Karpas-422 (cell line): ENCODE measurements at regions not wholly inside any gene's neighbourhood (a gene's known extent, or its start where the extent isn't known, plus 50 kb on each side); places are given as distances from the start of the nearest gene placed in this dataset.

Source experiments
- DNase-seq: peaks from one replicate; pipeline ENCODE4 v3.0.0-alpha.2; 2015
- H2AFZ ChIP-seq: fragments of 200-600 bp; sonication (generic); 2 replicates; pipeline ENCODE4 v1.6.1; 2014; ENCODE audit warnings: antibody characterized with exemption, low read length, mixed read lengths
- H3K27ac ChIP-seq: fragments of 200-600 bp; sonication (generic); 2 replicates; pipeline ENCODE4 v1.5.1; 2014; ENCODE audit warnings: mild to moderate bottlenecking, low read length, moderate library complexity
- H3K27me3 ChIP-seq: fragments of 200-600 bp; sonication (generic); 2 replicates; pipeline ENCODE4 v1.6.1; 2014; ENCODE audit warnings: low read length, mixed read lengths
- H3K36me3 ChIP-seq: fragments of 200-600 bp; sonication (generic); 2 replicates; pipeline ENCODE4 v1.6.1; 2014; ENCODE audit warnings: low read length, mixed read lengths; ENCODE audit not compliant: insufficient read depth
- H3K4me1 ChIP-seq: fragments of 200-600 bp; sonication (generic); 2 replicates; pipeline ENCODE4 v1.6.1; 2014; ENCODE audit warnings: mild to moderate bottlenecking, low read length, mixed read lengths
- H3K4me2 ChIP-seq: fragments of 200-600 bp; sonication (generic); 2 replicates; pipeline ENCODE4 v1.6.1; 2014; ENCODE audit warnings: low read length, low read depth, mild to moderate bottlenecking; ENCODE audit not compliant: poor library complexity, severe bottlenecking
- H3K4me3 ChIP-seq: fragments of 200-600 bp; sonication (generic); 2 replicates; pipeline ENCODE4 v1.5.1; 2014; ENCODE audit warnings: mild to moderate bottlenecking, antibody characterized with exemption, low read length, mixed read lengths
- H3K79me2 ChIP-seq: fragments of 200-600 bp; sonication (generic); 2 replicates; pipeline ENCODE4 v1.6.1; 2014; ENCODE audit warnings: mild to moderate bottlenecking, low read length, mixed read lengths
- H3K9ac ChIP-seq: fragments of 200-600 bp; sonication (generic); 2 replicates; pipeline ENCODE4 v1.6.0; 2014; ENCODE audit warnings: low read length
- H3K9me2 ChIP-seq: fragments of 200-600 bp; sonication (generic), shearing (Covaris generic); replicated peaks from 2 replicates; pipeline ENCODE4 v1.6.0; 2014; ENCODE audit warnings: mild to moderate bottlenecking, low read length, moderate library complexity; ENCODE audit not compliant: insufficient read depth
- H3K9me3 ChIP-seq: fragments of 300-700, 200-600 bp; sonication (generic); 2 replicates; pipeline ENCODE4 v1.6.1; 2014; ENCODE audit warnings: low read length, mixed read lengths
- H4K20me1 ChIP-seq: fragments of 200-600 bp; sonication (generic); 2 replicates; pipeline ENCODE4 v1.6.1; 2014; ENCODE audit warnings: mild to moderate bottlenecking, antibody characterized with exemption, low read length, low read depth; ENCODE audit not compliant: insufficient read depth

DNA sequence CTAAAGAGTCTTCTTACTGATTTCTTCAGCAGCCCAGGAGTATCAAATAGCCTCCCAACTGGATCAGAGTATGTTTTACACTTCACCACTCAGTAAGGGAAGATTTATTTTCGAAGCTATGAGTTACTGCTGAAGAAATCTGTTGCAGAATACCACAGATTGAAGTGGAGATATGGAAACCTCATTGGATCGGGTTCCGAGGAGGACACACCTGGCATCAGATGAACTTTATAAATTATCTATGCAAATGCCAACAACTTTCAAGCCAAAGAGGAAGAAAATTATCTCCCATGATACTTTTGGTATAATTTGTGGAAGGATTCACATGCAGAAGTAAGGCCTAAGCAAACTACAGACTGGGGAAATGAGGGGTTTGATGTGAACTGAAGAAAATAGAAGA, 515.9 kb upstream of the NDST4 start:
- Histone ChIP-seq H3K27ac (no peak overlapping the region), H3K36me3 (no peaks in the 10 kb centered on the region), H3K9me3 (no peaks in the 10 kb centered on the region), H3K27me3 (no peaks in the 10 kb centered on the region), H3K9me2 (no peaks in the 10 kb centered on the region), H3K9ac (no peak overlapping the region), H4K20me1 (no peaks in the 10 kb centered on the region), H3K4me1 (no peaks in the 10 kb centered on the region), H3K4me3 (no peak overlapping the region), H3K4me2 (no peak overlapping the region), H2AFZ (0 out of 2 replicates have a peak overlapping the region, but pooled peaks have one; percentile 40), H3K79me2 (no peaks in the 10 kb centered on the region)
- no peak for DNase-seq

GRCh38 chr4:115609631-115610030, 496.2 kb upstream of the NDST4 start:
- Histone ChIP-seq H2AFZ (no peak overlapping the region), H3K9ac (no peak overlapping the region), H3K4me2 (no peak overlapping the region), H3K9me2 (no peaks in the 10 kb centered on the region), H3K27ac (no peak overlapping the region), H3K4me3 (no peak overlapping the region), H3K27me3 (no peaks in the 10 kb centered on the region), H3K79me2 (no peaks in the 10 kb centered on the region), H3K9me3 (no peaks in the 10 kb centered on the region), H4K20me1 (no peaks in the 10 kb centered on the region), H3K36me3 (no peaks in the 10 kb centered on the region), H3K4me1 (no peaks in the 10 kb centered on the region)
- no peak for DNase-seq

GRCh38 chr4:115607311-115607710, 493.9 kb upstream of the NDST4 start:
- Histone ChIP-seq H2AFZ (no peak overlapping the region), H3K9ac (no peak overlapping the region), H3K27ac (no peak overlapping the region), H3K4me2 (no peak overlapping the region), H3K4me3 (no peak overlapping the region), H4K20me1 (no peaks in the 10 kb centered on the region), H3K9me2 (peaks cover 4% of the 10 kb centered on the region; the same call in 1 of the 2 replicates), H3K9me3 (no peaks in the 10 kb centered on the region), H3K36me3 (no peaks in the 10 kb centered on the region), H3K27me3 (no peaks in the 10 kb centered on the region), H3K4me1 (no peaks in the 10 kb centered on the region), H3K79me2 (no peaks in the 10 kb centered on the region)
- no peak for DNase-seq

- no peak for DNase-seq
These were observed 483.0 kb upstream of the NDST4 start for GRCh38 chr4:115596265-115597001.

GRCh38 chr4:115580901-115581300, 467.5 kb upstream of the NDST4 start:
- Histone ChIP-seq H3K36me3 (no peaks in the 10 kb centered on the region), H3K9me2 (no peaks in the 10 kb centered on the region), H3K27ac (no peak overlapping the region)

More at GRCh38 chr4:115596265-115597001, 483.0 kb upstream of the NDST4 start:
- Histone ChIP-seq H3K36me3 (no peaks in the 10 kb centered on the region), H3K4me1 (no peaks in the 10 kb centered on the region), H4K20me1 (no peaks in the 10 kb centered on the region), H3K9me2 (no peaks in the 10 kb centered on the region), H2AFZ (no peak overlapping the region), H3K79me2 (no peaks in the 10 kb centered on the region), H3K4me3 (no peak overlapping the region), H3K4me2 (no peak overlapping the region), H3K9ac (no peak overlapping the region), H3K9me3 (no peaks in the 10 kb centered on the region), H3K27me3 (no peaks in the 10 kb centered on the region), H3K27ac (no peak overlapping the region)

DNA sequence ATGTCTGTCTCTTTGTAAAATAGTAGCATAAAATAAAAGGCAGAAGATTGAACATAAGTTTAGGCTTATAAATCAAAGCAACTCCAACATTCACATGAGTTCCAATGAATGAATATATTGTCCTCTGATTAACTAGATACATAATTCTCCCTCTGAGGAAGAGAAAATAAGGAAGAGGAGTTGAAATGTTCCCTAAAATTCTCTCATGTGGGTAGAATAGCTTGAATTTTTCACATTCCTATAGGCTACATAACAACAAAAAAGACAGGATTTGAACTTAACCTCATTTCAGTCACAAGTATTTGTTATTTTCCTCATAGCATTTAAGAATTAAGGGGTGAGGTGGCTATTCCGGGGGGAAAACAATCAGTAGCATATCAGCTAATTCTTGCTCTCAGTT, 462.4 kb upstream of the NDST4 start:
- no peak overlapping the region for H3K4me3 ChIP-seq
- no peaks in the 10 kb centered on the region; the same call in 1 of the 2 replicates for H3K9me3 ChIP-seq
- H3K79me2 ChIP-seq: no peaks in the 10 kb centered on the region
- no peak for DNase-seq
- H3K4me1 ChIP-seq: no peaks in the 10 kb centered on the region
- no peak overlapping the region for H2AFZ ChIP-seq
- H4K20me1 ChIP-seq: no peaks in the 10 kb centered on the region
- no peak overlapping the region for H3K27ac ChIP-seq
- no peak overlapping the region for H3K9ac ChIP-seq
- no peaks in the 10 kb centered on the region for H3K27me3 ChIP-seq
- no peak overlapping the region for H3K4me2 ChIP-seq
- peaks cover under 1% of the 10 kb centered on the region for H3K9me2 ChIP-seq
- H3K36me3 ChIP-seq: no peaks in the 10 kb centered on the region

More at GRCh38 chr4:115580901-115581300, 467.5 kb upstream of the NDST4 start:
- Histone ChIP-seq H2AFZ (no peak overlapping the region), H3K4me2 (no peak overlapping the region), H3K9ac (no peak overlapping the region), H4K20me1 (no peaks in the 10 kb centered on the region), H3K27me3 (no peaks in the 10 kb centered on the region), H3K4me3 (no peak overlapping the region), H3K4me1 (no peaks in the 10 kb centered on the region), H3K9me3 (no peaks in the 10 kb centered on the region), H3K79me2 (no peaks in the 10 kb centered on the region)
- no peak for DNase-seq

DNA sequence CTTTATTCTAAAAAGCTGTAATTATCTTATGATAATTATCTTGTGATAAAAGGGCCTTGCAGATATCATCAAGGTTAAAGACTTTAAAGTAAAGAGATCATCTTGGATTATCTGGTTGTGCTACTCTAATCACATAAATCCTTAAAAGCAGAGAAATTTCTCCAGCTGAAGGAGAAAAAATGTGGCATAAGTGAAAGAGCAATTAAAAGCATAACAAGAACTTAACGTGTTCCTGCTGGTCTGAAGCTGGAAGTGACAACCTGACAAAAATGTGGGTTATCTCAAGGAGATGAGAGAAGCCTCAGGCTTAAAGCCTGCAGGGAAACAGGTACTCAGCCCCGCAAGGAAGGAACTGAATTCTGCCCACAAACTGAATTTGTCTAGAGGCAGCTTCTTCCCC, 449.1 kb upstream of the NDST4 start:
- H3K79me2 ChIP-seq: no peaks in the 10 kb centered on the region
- no peaks in the 10 kb centered on the region for H4K20me1 ChIP-seq
- no peak overlapping the region for H3K4me2 ChIP-seq
- no peak overlapping the region for H3K9ac ChIP-seq
- no peak for DNase-seq
- no peaks in the 10 kb centered on the region for H3K9me3 ChIP-seq
- H2AFZ ChIP-seq: no peak overlapping the region
- no peaks in the 10 kb centered on the region for H3K9me2 ChIP-seq
- no peak overlapping the region for H3K27ac ChIP-seq
- no peak overlapping the region for H3K4me3 ChIP-seq
- no peaks in the 10 kb centered on the region for H3K36me3 ChIP-seq
- H3K4me1 ChIP-seq: no peaks in the 10 kb centered on the region
- H3K27me3 ChIP-seq: no peaks in the 10 kb centered on the region

- no peaks in the 10 kb centered on the region for H3K27me3 ChIP-seq
- no peak overlapping the region for H3K9ac ChIP-seq
- H3K9me2 ChIP-seq: no peaks in the 10 kb centered on the region
- H3K4me2 ChIP-seq: no peak overlapping the region
- H4K20me1 ChIP-seq: no peaks in the 10 kb centered on the region
- no peak overlapping the region for H2AFZ ChIP-seq
- peaks cover 7% of the 10 kb centered on the region for H3K4me1 ChIP-seq
- no peak overlapping the region for H3K27ac ChIP-seq
- no peaks in the 10 kb centered on the region for H3K36me3 ChIP-seq
- no peak overlapping the region for H3K4me3 ChIP-seq
- H3K79me2 ChIP-seq: no peaks in the 10 kb centered on the region
- DNase-seq: no peak
- H3K9me3 ChIP-seq: no peaks in the 10 kb centered on the region
These were observed 434.7 kb upstream of the NDST4 start for GRCh38 chr4:115548123-115548522.
